Activated gamma-delta T cell (primary cell): ENCODE measurements at regions not wholly inside any gene's neighbourhood (a gene's known extent, or its start where the extent isn't known, plus 50 kb on each side); places are given as distances from the start of the nearest gene placed in this dataset.
"Not testable (repeated sequence)": the region's sequence is repeated elsewhere in the genome, so short reads cannot be mapped to it uniquely, and the experiment has no call there.

Experiments used
- DNase-seq: peaks from one replicate; lab custom pipeline; 2025; lab: John Stamatoyannopoulos, UW

DNA sequence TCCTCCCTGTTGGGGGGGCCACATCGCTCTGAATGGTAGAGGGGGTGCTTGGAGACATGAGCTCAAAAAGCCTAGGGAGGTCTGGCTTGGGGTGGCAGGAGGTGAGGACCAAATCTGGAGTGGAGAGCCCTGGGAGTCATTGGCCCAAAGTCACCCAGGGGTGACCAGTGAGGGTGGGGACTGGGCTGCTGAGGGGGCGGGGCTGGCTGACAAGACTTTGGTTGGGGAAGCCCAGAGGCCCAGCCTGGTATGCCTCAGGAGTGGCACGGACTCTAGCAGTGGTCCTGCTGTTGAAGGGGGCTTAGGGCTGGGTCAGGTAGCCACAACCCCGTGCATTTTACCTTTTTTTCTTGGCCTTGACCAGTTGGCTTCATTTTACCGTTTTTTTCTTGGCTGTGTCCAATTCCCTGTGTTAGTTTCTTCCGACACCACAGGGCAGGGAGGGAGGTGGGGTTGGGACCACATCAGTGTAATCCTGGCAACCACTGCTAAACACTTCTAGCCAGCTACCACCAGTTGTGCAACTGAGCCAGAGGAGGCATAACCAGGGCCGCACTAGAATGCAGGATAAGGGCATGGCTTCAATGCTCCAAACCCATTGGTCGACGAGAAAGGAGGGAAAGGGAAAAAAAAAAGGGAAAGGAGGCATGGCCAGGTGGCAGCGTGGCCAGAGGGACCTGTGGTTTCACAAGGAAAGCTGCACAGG is 105.3 kb upstream of the C2CD4B start:
- DNase-seq: no peak

DNA sequence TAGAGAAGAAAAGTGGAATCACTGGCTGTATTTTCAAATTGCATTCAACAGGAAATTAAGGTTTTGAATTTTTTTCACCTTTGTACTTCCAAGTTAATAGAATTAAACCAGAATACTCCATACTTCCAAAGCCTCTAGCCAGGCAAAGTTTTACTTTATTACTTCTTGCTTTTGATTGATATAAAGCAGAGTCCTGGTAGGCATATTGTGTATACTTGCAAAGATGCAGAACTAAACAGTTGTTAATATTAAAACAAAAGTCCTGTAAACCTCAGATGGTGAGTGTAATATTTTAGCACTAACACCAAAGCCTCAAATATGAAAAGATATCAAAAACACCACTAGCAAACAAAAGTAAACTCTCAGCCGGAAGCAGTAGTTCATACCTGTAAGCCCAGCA is 107.2 kb upstream of the C2CD4B start:
- DNase-seq: no peak

DNA sequence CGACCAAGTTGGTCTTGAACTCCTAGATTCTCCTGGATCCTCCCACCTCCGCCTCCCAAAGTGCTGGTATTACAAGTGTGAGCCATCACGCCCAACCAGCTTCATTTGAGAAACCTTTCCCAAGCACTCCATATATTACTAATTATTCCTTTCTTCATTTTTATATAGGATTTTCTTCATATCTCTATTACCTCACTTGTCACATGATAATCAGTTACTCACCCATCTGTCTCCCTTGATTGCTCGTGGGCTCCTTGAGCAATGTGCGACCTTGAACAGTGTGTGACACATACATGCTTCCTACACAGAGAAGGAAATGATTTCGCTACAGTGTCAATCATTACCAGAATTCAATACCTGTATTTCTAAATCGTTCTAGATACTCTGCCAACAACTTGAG is 110.7 kb upstream of the C2CD4B start:
- DNase-seq: no peak

DNA sequence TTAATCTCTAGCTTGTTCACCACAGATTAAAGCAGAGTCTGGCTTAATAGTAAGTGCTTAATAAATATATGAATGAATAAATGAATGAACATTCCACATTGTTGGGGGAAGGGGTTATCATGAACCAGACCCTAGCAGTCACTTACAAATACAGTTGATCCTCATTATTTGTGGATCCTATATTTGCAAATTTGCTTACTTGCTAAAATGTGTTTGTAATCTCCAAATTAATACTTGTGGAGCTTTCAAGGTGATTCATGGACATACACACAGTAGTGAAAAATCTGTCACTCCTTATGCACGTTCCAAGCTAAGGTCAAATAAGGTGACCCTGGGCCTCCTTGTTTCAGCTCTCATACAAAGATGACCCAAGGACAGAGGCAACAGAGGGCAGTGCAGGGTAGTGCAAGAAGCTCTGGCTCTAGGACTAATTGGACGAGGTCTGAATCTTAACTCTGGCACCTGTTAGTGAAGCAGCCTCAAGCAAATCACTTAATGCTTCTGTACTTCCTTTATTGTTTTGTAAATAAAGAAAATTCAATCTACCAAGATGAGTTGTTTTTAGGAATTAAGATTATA is 112.8 kb upstream of the C2CD4B start:
- no peak for DNase-seq

DNA sequence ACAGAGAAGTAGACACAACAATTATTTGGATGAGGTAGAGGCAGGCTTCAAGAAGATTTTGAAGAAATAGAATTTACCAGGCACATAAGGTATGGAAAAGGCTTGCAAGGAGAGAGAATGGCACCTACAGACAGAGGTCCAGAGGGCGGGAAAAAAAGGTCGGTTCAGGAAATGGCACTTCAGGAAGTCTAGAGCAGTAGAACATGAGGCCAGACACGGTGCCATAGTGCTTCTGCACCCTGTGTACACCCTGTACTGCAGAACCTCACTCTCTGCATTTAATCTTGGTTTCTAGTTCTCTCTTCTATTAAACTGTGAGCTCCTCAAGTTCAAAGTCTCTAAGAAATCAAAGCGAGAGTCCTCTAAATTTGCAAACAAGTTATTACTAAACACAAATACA is 113.4 kb upstream of the C2CD4B start:
- DNase-seq: no peak

DNA sequence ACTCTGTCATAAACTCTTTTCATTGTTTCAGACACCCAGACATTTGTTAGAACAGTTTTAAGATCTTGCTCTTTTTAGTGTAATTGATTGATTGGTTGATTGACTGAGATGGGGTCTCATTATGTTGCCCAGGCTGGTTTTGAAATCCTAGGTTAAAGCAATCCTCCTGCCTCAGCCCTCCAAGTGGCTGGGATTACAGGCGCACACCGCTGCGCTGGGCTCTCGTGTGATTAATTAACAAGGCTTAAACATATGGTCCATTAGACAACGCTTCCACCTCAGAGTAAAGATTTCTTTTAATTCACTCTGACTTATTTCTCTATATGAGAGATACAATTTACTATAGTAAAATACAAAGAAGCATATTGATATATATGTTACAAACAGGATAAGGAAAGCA is 114.0 kb upstream of the C2CD4B start:
- no peak for DNase-seq

DNA sequence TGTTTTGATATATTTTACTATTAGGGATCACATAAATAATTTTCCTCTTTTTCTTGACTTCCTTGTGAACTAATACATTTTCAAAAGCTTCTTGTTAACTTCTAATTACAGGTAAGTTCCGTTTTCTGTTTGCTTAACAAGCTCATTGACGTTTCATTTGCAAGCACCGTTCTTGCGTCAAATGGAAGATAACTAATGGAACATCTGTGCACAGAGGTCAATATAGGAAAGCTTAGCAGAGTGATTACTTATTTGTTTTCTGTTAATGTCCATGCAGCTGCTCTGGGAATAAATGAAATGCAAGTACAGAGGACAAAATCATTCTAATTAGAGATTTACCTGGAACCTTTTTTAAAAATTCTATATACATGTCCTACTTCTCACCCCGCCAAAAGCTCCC is 115.5 kb upstream of the C2CD4B start:
- DNase-seq: no peak

DNA sequence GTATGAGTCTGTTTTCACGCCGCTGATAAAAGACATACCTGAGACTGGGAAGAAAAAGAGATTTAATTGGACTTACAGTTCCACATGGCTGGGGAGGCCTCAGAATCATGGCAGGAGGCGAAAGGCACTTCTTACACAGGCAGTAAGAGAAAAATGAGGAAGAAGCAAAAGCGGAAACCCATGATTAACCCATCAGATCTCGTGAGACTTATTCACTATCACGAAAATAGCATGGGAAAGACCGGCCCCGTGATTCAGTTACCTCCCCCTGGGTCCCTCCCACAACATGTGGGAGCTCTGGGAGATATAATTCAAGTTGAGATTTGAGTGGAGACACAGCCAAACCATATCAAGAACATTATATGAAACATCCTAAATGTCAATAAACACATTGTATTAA is 116.7 kb upstream of the C2CD4B start:
- DNase-seq: not testable (repeated sequence)

DNA sequence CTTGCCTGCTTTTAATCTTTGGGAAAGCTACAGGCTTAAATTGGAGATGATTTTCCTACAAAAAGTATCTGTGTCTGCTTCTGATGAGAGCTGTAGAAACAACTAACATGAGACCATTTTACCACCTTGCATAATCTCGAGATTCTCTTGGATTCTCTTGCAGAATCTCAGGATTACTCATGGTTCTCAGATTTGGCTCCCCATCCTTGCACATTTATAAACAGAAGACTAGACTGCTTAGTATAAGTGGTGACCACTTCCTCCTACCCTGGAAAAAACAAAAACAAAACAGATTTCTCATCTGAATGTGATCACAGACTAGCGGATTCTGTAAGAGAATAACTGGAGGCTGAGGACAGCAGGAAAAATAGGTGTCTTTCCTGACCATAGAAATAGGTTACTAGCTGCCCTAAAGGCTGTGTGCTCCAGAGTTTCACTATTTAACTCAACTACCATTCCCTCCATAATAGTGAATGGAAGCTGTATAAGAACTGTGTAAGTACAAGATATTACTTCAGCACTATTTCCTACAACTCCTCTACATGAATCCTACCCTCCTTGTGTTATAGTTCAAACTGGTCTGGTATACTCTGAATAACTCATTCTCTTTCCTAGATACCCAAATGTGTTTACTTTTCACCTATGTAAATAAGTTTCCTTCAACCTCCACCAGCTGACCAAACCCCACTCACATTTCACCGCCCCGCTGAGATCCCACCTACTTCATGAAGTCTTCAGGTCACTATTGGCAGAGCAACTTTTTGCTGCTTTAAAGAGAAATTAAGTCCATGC is 122.2 kb upstream of the C2CD4B start:
- no peak for DNase-seq

DNA sequence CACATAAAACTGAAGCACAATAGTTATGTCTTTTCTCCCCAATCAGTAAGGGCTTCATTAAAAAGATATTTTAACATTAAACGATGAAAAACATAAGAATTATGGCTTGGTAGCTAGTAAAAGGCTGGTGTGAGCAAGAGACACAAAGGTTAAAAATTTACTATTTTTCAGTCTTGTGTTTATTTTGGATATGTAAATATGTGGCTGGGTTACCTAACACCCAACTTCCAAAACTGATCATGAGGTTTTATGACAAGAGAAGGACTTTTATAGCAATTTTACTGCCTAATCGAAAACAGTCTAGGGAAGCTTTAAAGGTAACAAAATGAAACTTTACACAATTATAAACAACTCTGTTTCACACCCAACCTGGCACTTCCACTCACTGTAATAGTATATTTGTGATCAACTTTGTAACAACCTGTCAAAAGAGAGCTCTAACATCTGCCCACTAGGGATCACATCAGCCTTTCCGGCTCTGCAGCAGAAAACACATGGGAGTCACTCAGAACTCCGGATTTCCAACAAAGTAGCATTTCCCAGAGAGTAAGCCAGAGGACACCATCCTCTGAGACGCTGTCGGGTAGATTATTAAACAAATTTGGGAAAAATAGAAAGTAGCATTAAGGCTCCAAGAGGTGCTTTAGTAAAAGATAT is 123.4 kb upstream of the C2CD4B start:
- DNase-seq: no peak

DNA sequence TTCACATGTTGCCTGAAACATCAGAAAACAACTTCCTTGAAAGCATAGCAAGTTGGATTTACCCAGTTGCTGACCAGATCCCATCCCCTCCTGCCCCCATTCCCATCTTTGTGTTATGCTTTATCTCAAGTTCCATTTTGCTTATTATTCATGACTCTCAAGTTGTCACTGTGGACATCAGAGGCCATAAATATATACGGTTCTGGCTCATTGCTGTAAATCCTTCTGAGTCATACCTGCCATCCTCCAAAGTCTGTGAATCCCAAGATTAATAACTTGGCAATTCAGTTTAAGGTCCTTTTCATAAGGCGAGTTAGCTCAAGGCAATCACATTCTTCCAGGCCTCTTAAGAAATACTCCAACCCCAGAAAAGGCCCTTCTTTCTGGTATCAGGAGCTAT is 126.2 kb upstream of the C2CD4B start:
- DNase-seq: no peak

DNA sequence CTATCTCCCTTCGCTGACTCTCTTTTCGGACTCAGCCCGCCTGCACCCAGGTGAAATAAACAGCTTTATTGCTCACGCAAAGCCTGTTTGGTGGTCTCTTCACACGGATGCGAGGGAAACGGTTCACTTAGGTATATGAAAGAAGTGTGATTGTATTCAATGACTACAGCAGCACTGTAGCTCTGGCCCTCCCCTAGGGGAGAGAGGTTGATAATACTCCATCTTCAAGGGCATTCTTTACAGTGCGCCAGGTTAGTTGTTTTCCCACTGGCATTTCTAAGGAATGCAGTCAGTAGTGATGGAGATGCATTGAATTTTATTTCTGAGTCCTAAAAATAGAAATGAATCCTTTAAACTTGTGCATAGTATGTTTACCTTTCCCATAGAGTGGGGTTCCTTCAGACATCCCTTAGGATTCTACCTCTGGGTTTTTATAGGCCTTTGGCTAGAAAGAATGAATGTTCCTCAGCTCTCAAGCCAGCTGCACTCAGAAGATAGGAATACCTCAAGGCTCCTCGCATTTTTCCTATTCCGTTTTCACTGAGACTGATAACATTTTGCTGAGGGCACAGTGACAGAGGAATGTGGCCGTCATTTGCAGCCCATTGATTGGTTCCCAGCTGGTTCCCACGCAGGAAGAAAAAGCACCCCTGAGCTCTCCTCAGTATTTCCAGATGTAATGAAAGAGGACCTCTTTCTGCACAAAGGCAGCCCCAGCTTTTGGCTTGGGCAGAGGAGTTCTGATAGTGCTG is 131.8 kb upstream of the C2CD4B start:
- DNase-seq: no peak

DNA sequence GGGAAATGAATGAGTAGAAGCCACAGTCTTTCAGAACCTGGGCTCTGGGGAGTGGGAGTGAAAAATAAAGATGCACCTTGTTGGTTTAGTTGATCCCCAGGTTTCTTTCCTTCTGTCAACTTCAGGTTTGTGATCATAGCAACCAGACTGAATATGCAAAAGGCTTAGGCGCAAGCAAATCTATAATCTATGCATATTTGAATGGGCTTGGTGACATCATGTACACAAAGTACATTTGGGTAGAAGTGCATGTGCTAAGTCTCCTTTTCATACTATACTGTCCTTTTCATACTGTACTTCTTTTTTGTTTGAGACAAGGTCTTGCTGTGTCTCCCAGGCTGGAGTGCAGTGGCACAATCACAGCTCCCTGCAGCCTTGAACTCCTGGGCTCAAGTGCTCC is 132.4 kb upstream of the C2CD4B start:
- no peak for DNase-seq

DNA sequence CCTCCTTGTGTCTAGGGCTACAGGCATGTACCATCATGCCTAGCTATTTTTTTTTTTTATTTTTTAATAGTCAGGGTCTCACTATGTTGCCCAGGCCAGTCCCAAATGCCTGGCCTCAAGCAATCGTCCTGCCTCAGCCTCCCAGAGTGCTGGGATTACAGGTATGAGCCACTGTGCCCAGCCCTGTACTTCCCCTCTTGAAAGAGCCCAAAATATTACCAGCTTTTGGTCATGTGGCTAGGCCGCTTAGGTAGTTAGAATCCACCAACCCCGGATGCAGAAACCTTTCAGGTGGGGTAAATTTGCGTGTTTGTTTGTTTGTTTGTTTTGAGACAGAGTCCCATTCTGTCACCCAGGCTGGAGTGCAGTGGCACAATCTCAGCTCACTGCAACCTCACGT is 132.8 kb upstream of the C2CD4B start:
- DNase-seq: no peak

DNA sequence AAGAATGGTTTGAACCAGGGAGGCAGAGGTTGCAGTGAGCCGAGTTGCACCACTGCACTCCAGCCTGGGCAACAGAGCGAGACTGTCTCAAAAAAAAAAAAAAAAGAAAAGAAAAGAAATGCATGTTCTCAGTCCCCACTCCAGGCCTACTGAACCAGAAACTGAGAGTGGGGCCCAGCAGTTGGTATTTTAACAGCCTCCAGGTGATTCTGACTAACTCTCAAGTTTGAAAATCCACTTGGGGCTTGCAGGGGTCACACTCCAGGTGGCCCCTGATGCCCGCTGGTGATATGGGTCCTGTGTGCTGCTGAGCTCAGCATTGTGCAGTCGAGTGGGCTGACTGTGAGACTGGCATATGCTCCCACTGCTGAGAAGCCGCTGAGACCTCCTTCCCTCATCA is 133.7 kb upstream of the C2CD4B start:
- DNase-seq: no peak

DNA sequence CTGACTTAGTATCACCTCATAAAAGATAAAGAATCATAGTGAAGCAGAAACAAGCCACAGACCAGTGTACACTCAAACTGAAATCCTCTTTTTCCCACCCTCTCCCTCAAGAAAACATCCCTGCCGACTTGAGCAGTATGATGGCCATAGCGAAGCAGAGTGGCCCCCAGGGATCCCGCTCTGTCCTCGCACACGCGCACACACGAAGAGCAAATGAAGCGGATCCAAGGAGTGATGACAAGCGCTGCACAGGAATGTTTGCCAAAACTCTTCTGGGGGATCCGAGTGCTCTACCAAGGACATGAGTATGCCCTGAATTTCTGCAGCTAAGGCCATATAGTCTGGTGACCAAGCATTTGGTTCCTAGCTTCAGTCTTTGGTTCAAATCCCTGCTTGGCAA is 134.5 kb upstream of the C2CD4B start:
- DNase-seq: no peak

DNA sequence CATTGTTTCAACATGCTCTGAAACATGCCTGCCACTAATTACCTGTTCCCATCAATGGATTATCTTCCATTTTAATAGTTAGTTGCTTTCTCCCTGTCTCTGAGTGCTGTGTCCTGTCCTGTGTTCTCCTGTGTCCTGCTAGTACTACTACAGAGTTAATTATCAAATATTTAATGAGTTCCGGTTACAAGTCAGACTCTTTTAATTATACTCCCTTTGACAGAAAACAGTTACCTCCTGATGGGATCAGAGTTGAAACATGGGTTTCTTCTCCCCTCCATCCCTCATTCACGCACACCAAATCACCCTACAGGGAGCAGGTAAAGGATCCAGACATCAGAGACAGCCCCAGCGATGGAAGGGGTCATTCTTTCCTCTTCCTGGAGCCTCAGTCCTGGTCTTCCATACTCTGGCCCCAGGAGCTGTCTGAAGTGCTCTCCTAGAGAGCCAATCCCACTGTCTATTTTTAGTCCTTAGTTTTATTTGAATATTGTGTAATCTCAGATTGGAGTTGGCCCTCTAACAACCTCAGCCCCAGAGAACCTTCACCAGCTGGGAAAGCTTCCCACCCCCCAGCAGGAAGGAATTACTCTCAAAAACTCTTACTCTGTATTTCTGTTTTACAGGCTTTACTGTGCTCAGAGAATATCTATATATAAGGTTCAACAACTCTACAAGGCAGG is 137.0 kb upstream of the C2CD4B start:
- no peak for DNase-seq

DNA sequence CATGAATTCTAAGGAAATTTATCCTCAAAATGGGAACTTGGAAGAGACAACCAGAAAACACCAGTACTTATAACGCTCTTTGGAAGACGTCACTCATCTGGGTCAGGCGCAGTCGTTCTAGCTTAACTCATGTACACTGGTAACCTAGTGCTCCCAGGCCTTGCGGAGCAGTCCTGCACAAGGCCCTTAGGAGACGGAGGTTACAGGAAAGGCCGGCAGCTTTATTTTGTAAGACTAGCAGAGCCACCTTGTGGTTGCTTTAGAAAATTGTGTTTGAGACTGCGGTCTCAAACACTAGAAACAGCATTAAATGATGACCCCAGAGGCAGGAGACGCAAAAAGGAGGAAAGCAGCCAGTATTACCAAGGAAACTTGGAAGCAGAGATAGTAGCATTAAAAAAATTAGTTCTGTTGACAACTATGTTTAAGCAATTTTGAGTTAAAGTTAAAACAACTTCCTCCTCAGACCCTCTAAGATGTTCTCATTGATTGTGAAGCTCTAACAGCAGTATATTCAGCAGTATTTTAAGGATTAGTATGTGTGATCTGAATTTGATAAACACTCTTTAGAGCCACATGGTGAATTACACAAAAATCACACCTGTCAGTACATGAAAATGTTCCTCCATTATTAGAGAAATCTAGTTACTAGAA is 141.9 kb upstream of the C2CD4B start:
- no peak for DNase-seq

DNA sequence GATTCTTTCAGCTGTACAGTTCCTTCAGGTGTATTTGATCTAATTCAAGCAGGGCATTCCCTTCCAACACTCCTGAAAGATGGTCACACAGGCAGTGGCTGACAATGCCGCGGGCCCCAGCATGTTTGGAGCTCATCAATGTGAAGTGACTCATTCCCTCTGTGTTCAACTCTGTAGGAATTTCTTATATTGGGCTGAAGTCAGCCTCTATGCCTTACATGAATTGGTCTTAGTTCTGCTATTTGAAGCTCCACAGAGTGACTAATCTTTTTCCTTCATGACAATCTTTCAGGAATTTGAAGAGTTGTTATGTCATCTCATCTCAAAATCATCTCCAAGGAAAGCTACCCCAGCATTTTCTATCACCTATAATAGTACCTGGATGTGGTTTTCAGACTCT is 142.5 kb upstream of the C2CD4B start:
- DNase-seq: no peak

DNA sequence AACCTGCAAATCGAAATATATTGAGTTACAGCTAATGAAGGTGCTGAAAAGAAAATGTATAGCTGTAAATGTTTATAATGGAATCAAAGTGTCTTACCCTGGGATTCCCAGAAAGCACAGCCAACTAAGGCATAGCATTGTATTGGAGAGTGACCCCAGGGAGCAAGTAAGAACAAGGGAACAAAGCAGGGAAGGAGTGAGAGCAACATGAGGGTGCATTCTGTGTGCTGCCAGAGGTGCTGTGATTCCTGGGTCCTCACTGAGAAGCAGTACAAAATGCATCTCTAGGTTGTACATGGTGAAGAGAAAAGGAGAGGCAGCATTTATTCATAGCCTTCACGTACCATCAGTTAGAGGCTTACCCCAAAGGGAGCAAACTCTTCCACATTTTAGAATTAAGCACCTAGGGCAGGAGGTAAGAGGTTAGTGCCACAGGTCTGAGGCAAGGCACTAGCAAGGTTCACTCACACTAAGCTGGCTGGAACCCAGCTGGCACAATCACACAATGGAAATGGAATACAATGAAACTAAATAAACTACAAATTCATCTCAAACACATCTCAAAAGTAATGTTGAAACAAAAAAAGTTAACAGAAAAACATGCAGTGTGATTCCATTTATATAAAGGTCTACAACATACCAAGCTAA is 151.5 kb upstream of the C2CD4B start:
- no peak for DNase-seq
